Activated CD8-positive, alpha-beta memory T cell treated with anti-CD3 and anti-CD28 coated beads, Interleukin-2, amount 50 U/mL, for 48 hours (primary cell): ENCODE measurements at regions not wholly inside any gene's neighbourhood (a gene's known extent, or its start where the extent isn't known, plus 50 kb on each side); places are given as distances from the start of the nearest gene placed in this dataset.

Experiments
- DNase-seq: peaks from one replicate; pipeline ENCODE4 v3.0.0-alpha.2; 2020

- no peak for DNase-seq
These were observed 123.9 kb downstream of the ZNF664 start for GRCh38 chr12:124096869-124097434.

- no peak for DNase-seq
These were observed 124.7 kb downstream of the ZNF664 start for GRCh38 chr12:124097701-124098100.

DNA sequence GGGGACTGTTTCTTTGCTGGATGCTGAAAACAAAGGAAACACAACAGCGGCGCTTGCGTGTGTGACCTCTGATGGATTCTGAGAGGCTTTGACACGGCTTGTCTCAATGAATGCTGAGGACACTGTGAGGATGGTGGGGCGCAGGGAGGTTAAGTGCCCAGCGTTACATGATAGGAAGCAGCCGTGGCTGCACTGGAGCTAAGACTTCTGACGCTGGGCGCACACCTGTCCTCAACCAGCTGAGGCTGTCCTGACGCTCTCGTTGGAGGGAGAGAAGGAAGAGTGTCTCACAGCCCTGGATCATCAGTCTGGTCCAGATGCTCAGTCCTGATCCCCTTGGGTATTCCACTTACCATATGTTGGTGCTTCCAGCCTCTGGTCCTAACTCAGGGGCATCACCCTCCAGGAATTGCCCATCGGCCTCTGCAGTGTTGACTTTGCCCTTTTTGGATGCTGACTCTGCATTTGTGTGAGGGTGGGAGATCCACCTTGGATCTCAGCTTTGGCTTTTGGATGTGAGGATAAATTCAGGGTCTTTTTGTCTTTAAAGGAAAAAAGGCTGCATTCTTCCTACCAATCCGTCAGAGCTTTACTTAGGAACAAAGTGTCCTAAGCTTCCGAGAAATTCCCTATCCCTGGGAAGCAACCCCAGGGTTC, 125.2 kb downstream of the ZNF664 start:
- no peak for DNase-seq

- no peak for DNase-seq
These were observed 125.9 kb downstream of the ZNF664 start for GRCh38 chr12:124098887-124099286.

DNA sequence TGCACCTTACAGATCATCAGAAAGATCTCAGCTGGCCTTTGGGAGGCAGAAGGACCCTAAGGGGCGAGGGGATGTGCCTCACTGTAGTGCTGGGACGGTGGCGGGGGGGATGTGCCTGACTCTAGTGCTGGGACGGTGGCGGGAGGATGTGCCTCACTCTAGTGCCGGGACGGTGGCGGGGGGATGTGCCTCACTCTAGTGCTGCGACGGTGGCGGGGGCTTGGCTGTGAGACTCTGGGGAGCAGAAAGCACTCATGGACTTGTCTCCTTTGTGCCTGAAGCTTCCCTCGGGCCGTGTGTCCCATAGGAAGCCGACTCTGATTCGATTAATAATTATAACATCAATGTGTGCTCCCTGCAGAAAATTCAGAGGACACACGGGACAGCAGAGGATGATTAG, 126.6 kb downstream of the ZNF664 start:
- DNase-seq: no peak

- DNase-seq: no peak
These were observed 127.7 kb downstream of the ZNF664 start for GRCh38 chr12:124100572-124101178.

DNA sequence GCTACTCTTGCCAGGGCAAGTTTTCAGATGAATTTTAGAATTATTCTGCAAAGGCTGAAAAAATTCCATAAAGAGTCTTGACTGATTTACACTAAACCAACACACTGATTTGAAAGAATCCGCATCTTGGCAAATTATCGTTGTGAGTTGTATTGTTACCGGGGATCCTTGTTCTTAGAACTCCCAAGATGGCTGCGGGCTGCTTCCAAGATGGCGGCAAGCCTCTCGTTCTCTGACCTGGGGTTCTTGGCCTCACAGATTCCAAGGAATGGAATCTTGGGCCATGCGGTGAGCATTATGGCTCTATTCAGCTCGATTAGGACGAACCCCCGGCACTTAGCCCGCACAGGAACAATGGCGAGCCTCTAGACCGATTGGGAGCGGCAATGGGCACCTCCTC, 132.5 kb downstream of the ZNF664 start:
- no peak for DNase-seq

DNA sequence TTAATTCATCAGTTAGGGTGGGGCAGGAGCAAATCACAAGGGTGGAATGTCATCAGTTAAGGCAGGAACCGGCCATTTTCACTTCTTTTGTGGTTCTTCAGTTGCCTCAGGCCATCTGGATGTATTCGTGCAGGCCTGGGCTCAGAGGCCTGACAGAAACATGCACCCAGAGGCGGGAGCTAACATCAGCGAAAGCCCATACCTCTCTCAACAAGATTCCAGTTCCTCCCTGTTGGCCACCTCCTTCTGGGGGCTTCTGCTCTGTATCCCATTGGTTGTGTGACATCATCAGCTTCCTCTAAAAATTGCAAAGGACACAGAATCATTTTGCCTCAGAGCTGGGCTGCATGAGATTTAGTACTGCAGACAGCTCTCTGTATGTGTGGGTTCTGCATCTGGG, 134.3 kb downstream of the ZNF664 start:
- DNase-seq: no peak

DNA sequence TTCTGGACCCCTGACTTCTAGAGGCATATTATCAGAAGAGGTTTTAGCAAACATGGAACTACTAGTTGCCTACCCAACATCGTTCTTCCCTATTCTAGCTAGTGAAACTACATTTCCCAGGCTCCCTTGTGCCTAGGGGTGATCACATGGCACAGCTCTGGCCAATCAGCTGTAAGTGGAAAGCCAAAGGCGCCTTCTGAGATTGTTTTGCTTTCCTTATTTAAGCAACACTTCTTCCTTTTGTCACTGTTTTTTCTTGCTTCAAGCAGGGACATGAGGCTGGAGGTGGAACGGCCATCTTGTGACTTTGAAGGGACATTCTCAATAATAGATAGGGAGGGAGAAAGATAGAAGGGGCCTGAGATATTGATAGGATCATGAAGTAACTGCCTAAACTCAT, 136.7 kb downstream of the ZNF664 start:
- no peak for DNase-seq

- no peak for DNase-seq
These were observed 137.4 kb downstream of the ZNF664 start for GRCh38 chr12:124110372-124110883.

DNA sequence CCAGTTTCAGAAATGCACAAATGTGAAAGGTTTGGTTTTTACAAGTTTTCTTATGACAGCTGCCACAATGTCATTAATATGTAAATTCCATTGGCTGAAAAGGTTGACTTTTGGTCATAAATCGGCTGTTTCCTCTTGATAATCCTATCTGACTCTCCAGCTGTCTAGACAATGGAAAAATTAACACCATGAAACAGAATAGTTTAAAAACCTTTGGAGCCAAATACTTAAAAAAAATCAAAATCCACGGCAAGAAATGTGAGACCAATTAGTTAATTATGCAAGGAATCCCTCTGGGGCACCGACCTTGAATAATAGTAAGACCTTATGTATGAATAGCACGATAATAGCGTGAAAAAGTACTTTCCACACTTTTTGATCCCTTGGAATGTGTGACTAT, 138.0 kb downstream of the ZNF664 start:
- DNase-seq: no peak

- no peak for DNase-seq
These were observed 141.3 kb downstream of the ZNF664 start for GRCh38 chr12:124114316-124114715.

DNA sequence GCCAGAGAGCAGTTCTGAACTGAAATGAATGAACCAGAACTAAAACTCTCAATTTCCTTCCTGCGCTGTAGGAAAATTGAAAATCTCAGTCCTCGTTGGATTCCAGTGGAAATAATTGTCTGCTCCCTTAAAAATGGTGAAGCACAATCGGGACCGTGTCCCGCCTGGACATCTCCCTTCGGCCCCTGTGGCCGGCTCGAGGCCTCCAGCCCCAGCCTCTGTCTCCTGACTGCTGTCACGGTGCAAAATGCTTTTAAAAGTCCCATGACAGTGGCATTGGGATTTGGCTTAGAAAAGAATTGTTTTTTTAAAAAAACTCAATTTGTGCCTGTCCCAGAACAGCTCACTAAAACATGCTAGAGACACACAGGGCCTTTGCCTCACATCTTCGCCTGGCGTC, 142.5 kb downstream of the ZNF664 start:
- no peak for DNase-seq

DNA sequence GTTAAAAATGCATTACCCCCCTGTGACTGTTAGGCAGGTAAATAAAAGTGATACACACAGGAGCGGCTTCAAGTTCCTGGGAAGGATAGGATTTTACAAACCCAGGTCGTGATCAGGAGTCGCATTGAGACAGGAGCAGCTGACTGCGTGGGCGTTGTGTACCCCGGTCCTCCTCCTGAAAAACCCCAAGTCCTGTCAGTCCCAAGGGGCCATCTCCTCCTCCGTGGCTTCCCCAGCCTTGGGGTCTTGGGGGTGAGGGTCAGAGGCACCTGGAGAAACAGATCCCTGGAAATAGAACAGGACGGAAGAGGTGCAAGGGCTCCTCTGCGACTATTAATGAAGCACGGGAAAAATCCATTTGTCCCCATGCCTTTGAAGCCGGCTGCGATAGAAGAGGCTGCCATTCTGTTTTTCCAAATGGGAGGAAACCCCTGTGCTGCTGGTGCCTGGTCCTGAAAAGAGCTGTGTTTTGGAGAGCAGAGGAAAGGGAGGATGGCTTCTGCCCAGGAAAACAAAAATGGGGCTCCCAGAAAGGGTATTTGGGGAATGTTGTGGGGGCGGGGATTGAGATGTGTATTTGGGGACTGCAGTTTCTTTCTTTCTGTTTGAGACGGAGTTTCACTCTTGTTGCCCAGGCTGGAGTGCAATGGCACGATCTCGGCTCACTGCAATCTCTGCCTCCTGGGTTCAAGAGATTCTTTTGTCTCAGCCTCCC, 143.1 kb downstream of the ZNF664 start:
- DNase-seq: no peak

GRCh38 chr12:124120739-124121138, 147.7 kb downstream of the ZNF664 start:
- DNase-seq: no peak

- DNase-seq: no peak
These were observed 149.7 kb downstream of the ZNF664 start for GRCh38 chr12:124122722-124123121.

DNA sequence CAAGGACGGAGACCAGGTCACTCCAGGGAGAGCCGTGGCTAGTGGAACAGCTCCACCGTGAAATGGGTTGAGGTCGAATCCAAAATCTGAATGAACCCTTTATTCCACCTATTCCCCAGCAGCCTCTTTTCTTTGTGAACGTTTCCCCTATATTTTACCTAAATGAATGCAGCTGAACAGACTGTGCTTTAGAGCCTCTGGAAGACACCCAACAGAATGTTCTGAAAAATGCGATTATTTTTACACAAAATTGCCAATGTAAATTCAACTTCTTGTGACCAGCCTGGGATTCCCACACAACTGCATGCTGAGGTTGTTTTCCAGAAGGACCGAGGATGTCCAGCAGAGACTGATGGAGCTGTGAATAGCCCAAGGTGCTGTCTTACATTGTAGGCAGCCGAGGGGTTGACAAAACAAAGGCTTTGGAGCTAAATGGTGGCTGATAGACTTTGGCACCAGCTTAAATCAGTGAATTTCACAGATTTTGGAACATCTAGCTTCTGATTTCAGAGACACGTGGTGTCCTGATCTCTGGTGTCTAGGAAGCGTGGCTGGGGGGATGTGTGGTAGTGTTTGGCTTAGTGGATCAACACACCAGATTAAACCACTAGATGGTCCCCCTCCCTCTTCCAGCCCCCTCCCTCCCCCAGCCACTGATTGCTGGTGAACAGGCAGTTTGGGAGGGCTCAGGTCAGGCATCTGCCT, 150.4 kb downstream of the ZNF664 start:
- DNase-seq: no peak

DNA sequence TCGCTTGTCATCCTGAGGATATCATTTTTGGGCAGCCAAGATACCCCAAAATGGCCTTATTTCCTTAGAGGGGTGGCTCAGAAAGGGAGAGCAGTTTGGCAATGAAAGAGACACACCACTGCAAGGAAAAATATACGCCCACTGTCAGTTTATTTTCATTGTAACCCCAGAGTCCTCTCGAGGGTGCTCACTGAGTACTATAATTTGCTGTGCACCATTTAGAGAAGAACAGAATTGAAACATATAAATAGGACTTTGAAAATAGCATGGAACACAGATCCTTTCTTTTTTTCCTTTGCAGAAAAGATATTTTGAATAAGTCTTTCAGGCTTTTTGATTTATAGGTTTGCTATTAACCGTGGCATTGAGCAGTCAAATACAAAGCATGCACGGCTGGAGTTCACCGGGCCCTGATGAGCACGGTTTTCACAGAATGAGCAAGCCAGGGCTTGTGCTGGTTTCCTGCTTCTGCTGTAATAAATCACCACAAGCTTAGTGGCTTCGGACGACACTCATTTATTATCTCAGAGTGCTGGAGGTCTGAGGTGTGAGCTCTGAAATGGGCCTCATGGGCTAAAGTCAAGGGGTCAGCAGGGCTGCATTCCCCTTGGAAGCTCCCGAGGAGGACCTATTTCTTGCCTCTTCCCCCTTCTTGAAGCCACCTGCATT, 152.3 kb downstream of the ZNF664 start:
- DNase-seq: no peak

GRCh38 chr12:124126950-124127655, 154.1 kb downstream of the ZNF664 start:
- no peak for DNase-seq

GRCh38 chr12:124129132-124129531, 156.1 kb downstream of the ZNF664 start:
- DNase-seq: no peak

GRCh38 chr12:124130691-124131591, 157.9 kb downstream of the ZNF664 start:
- no peak for DNase-seq
